ENCODE measurements at regions not wholly inside any gene's neighbourhood (a gene's known extent, or its start where the extent isn't known, plus 50 kb on each side); places are given as distances from the start of the nearest gene placed in this dataset.

GRCh38 chr20:17840423-17840822, 128.2 kb downstream of the SNX5 start:
- TF ChIP-seq POLR2A (IDR thresholded peaks at IDR 0.05) (no peak), CTCF (IDR thresholded peaks at IDR 0.05) (no peak), EP300 (IDR thresholded peaks at IDR 0.05) (no peak)
